ENCODE measurements at regions not wholly inside any gene's neighbourhood (a gene's known extent, or its start where the extent isn't known, plus 50 kb on each side); places are given as distances from the start of the nearest gene placed in this dataset.
A peak's percentile ranks its signal among the peaks of the same experiment; 100 is the strongest.

GRCh38 chr20:50272724-50273446 lies 82.3 kb downstream of the CEBPB start:
- no peak for DNase-seq (ENCODE audit: low read depth)

- no peak for DNase-seq (ENCODE audit: low read depth)
These were observed 83.2 kb downstream of the CEBPB start for GRCh38 chr20:50273601-50274491.

GRCh38 chr20:50274570-50275430 lies 84.2 kb downstream of the CEBPB start:
- DNase-seq (ENCODE audit: low read depth) = no peak

- no peak for DNase-seq (ENCODE audit: low read depth)
These were observed 85.8 kb downstream of the CEBPB start for GRCh38 chr20:50276119-50277063.

- DNase-seq (ENCODE audit: low read depth) = no peak
These were observed 86.4 kb downstream of the CEBPB start for GRCh38 chr20:50277064-50277415.

GRCh38 chr20:50277460-50278376 lies 87.1 kb downstream of the CEBPB start:
- DNase-seq (ENCODE audit: low read depth) = no peak

- DNase-seq (ENCODE audit: low read depth) = no peak
These were observed 87.7 kb downstream of the CEBPB start for GRCh38 chr20:50278377-50278683.

- no peak for DNase-seq (ENCODE audit: low read depth)
These were observed 88.3 kb downstream of the CEBPB start for GRCh38 chr20:50278684-50279531.

GRCh38 chr20:50279988-50280850 lies 89.6 kb downstream of the CEBPB start:
- DNase-seq (ENCODE audit: low read depth) = no peak

GRCh38 chr20:50280851-50281655 lies 90.4 kb downstream of the CEBPB start:
- no peak for DNase-seq (ENCODE audit: low read depth)

GRCh38 chr20:50281831-50282591 lies 91.4 kb downstream of the CEBPB start:
- no peak for DNase-seq (ENCODE audit: low read depth)

GRCh38 chr20:50282592-50283241 lies 92.1 kb downstream of the CEBPB start:
- no peak for DNase-seq (ENCODE audit: low read depth)

- no peak for DNase-seq (ENCODE audit: low read depth)
These were observed 92.7 kb downstream of the CEBPB start for GRCh38 chr20:50283370-50283769.

- DNase-seq (ENCODE audit: low read depth) = peak; percentile 44
These were observed 93.5 kb downstream of the CEBPB start for GRCh38 chr20:50283922-50284810.

All from HT1080 (cell line).